Amygdala (tissue), 56 donors: ENCODE measurements at regions not wholly inside any gene's neighbourhood (a gene's known extent, or its start where the extent isn't known, plus 50 kb on each side); places are given as distances from the start of the nearest gene placed in this dataset.
"Not testable (repeated sequence)": the region's sequence is repeated elsewhere in the genome, so short reads cannot be mapped to it uniquely, and the experiment has no call there.

ENCODE experiments used
- DNase-seq, 56 donors: peaks; one replicate each; lab custom pipeline; 2025; lab: John Stamatoyannopoulos, UW

GRCh38 chr6:81625216-81625615, 127.3 kb downstream of the TENT5A start:
- no peak for DNase-seq

GRCh38 chr6:81624453-81624852, 128.0 kb downstream of the TENT5A start:
- DNase-seq: no peak

- no peak for DNase-seq
Measured at GRCh38 chr6:81623106-81623759, 129.2 kb downstream of the TENT5A start.

- no peak for DNase-seq
Measured at GRCh38 chr6:81621816-81622395, 130.6 kb downstream of the TENT5A start.

- DNase-seq: no peak
Measured at GRCh38 chr6:81614292-81614691, 138.2 kb downstream of the TENT5A start.

- no peak for DNase-seq
Measured at GRCh38 chr6:81613606-81614005, 138.9 kb downstream of the TENT5A start.

GRCh38 chr6:81612136-81612535, 140.3 kb downstream of the TENT5A start:
- DNase-seq: no peak

- no peak for DNase-seq
Measured at GRCh38 chr6:81609736-81610135, 142.7 kb downstream of the TENT5A start.

GRCh38 chr6:81608776-81609175, 143.7 kb downstream of the TENT5A start:
- no peak for DNase-seq

GRCh38 chr6:81606965-81607381, 145.5 kb downstream of the TENT5A start:
- no peak for DNase-seq

- no peak for DNase-seq
Measured at GRCh38 chr6:81605526-81605925, 147.0 kb downstream of the TENT5A start.

GRCh38 chr6:81601918-81602317, 150.6 kb downstream of the TENT5A start:
- no peak for DNase-seq

GRCh38 chr6:81600488-81600887, 152.0 kb downstream of the TENT5A start:
- DNase-seq: not testable (repeated sequence)

- no peak for DNase-seq
Measured at GRCh38 chr6:81594501-81594900, 158.0 kb downstream of the TENT5A start.

GRCh38 chr6:81590314-81590691, 162.2 kb downstream of the TENT5A start:
- no peak for DNase-seq

GRCh38 chr6:81589465-81590313, 162.8 kb downstream of the TENT5A start:
- no peak for DNase-seq

- not testable (repeated sequence) for DNase-seq
Measured at GRCh38 chr6:81585686-81586085, 166.8 kb downstream of the TENT5A start.

GRCh38 chr6:81584156-81584555, 168.3 kb downstream of the TENT5A start:
- not testable (repeated sequence) for DNase-seq

GRCh38 chr6:81575442-81575841, 177.0 kb downstream of the TENT5A start:
- DNase-seq: no peak

GRCh38 chr6:81572020-81572419, 180.5 kb downstream of the TENT5A start:
- no peak for DNase-seq

- no peak for DNase-seq
Measured at GRCh38 chr6:81570681-81571080, 181.8 kb downstream of the TENT5A start.

GRCh38 chr6:81568973-81569372, 183.5 kb downstream of the TENT5A start:
- DNase-seq: no peak
